NCI-H1417 treated with DMSO at 0.1 percent for 48 hours (cell line): ENCODE measurements at regions not wholly inside any gene's neighbourhood (a gene's known extent, or its start where the extent isn't known, plus 50 kb on each side); places are given as distances from the start of the nearest gene placed in this dataset.
"Not testable (repeated sequence)": the region's sequence is repeated elsewhere in the genome, so short reads cannot be mapped to it uniquely, and the experiment has no call there.

ENCODE experiments used
- DNase-seq: peaks from one replicate; lab custom pipeline; 2025; lab: John Stamatoyannopoulos, UW

- no peak for DNase-seq
These were observed 845.6 kb upstream of the AUTS2 start for GRCh38 chr7:68752485-68753178.

- no peak for DNase-seq
These were observed 843.9 kb upstream of the AUTS2 start for GRCh38 chr7:68754414-68754813.

GRCh38 chr7:68756986-68757495 is 841.2 kb upstream of the AUTS2 start:
- DNase-seq = no peak

GRCh38 chr7:68760556-68760955 is 837.7 kb upstream of the AUTS2 start:
- DNase-seq = no peak

- no peak for DNase-seq
These were observed 830.8 kb upstream of the AUTS2 start for GRCh38 chr7:68767462-68767861.

- DNase-seq = no peak
These were observed 827.6 kb upstream of the AUTS2 start for GRCh38 chr7:68770649-68771048.

GRCh38 chr7:68776326-68776725 is 821.9 kb upstream of the AUTS2 start:
- no peak for DNase-seq

GRCh38 chr7:68783684-68784083 is 814.6 kb upstream of the AUTS2 start:
- no peak for DNase-seq

GRCh38 chr7:68785036-68785435 is 813.2 kb upstream of the AUTS2 start:
- DNase-seq = no peak

- DNase-seq = no peak
These were observed 810.7 kb upstream of the AUTS2 start for GRCh38 chr7:68787566-68787965.

- DNase-seq = not testable (repeated sequence)
These were observed 809.7 kb upstream of the AUTS2 start for GRCh38 chr7:68788529-68788928.

GRCh38 chr7:68789597-68789996 is 808.7 kb upstream of the AUTS2 start:
- DNase-seq = no peak

- DNase-seq = no peak
These were observed 805.9 kb upstream of the AUTS2 start for GRCh38 chr7:68792351-68792750.

GRCh38 chr7:68793513-68793912 is 804.8 kb upstream of the AUTS2 start:
- DNase-seq = no peak

GRCh38 chr7:68800316-68800715 is 798.0 kb upstream of the AUTS2 start:
- no peak for DNase-seq

- DNase-seq = no peak
These were observed 793.1 kb upstream of the AUTS2 start for GRCh38 chr7:68805159-68805558.

GRCh38 chr7:68807666-68808065 is 790.6 kb upstream of the AUTS2 start:
- no peak for DNase-seq

- DNase-seq = no peak
These were observed 784.7 kb upstream of the AUTS2 start for GRCh38 chr7:68813551-68814080.

- DNase-seq = no peak
These were observed 781.8 kb upstream of the AUTS2 start for GRCh38 chr7:68816491-68816890.

- no peak for DNase-seq
These were observed 778.0 kb upstream of the AUTS2 start for GRCh38 chr7:68820321-68820720.

- no peak for DNase-seq
These were observed 776.4 kb upstream of the AUTS2 start for GRCh38 chr7:68821846-68822245.

- no peak for DNase-seq
These were observed 774.1 kb upstream of the AUTS2 start for GRCh38 chr7:68823996-68824780.

GRCh38 chr7:68828575-68828974 is 769.7 kb upstream of the AUTS2 start:
- no peak for DNase-seq
